ENCODE measurements at regions not wholly inside any gene's neighbourhood (a gene's known extent, or its start where the extent isn't known, plus 50 kb on each side); places are given as distances from the start of the nearest gene placed in this dataset.

- TF ChIP-seq EZH2 (IDR thresholded peaks at IDR 0.05; ENCODE audit: insufficient read depth, poor library complexity, severe bottlenecking) (no peak), EZH2phosphoT487 (IDR thresholded peaks at IDR 0.05; ENCODE audit: insufficient read depth, low read depth) (no peak)
Measured at GRCh38 chr4:138405466-138405891, 163.3 kb upstream of the SLC7A11 start.

Data from GM23248 (cell line).